Adrenal gland (tissue), 5 donors: ENCODE measurements at regions not wholly inside any gene's neighbourhood (a gene's known extent, or its start where the extent isn't known, plus 50 kb on each side); places are given as distances from the start of the nearest gene placed in this dataset.

Experiments
- CTCF ChIP-seq, 6 experiments: fragments of 450-650 bp in 4 of 6; fragments of 200-600 bp in 2 of 6; sonication (generic) in 1 of 6; IDR thresholded peaks; 1 replicate in 5 of 6; 2 replicates in 1 of 6; pipeline versions ENCODE4 v1.5.1 to v1.8.0; 2016 to 2021; ENCODE audit warnings: antibody characterized with exemption in 6 of 6, mild to moderate bottlenecking in 2 of 6, moderate library complexity in 1 of 6
- POLR2A ChIP-seq, 2 donors: fragments of 450-650 bp; IDR thresholded peaks; one replicate each; pipeline ENCODE4 v1.6.1; 2017; ENCODE audit warnings: antibody characterized with exemption in 2 of 2, mild to moderate bottlenecking in 2 of 2, moderate library complexity in 1 of 2
- donor health status: DM: no; HTN: no; CAD: no.

- TF ChIP-seq CTCF (IDR thresholded peaks at IDR 0.05) (no peak), POLR2A (IDR thresholded peaks at IDR 0.05) (no peak)
Measured at GRCh38 chr2:217035967-217036366, 176.1 kb upstream of the TNP1 start.
